Cardiac muscle cell (in vitro differentiated cells and primary cell): ENCODE measurements at regions not wholly inside any gene's neighbourhood (a gene's known extent, or its start where the extent isn't known, plus 50 kb on each side); places are given as distances from the start of the nearest gene placed in this dataset.

Experiments
- DNase-seq, 2 donors: peaks; one replicate each; pipeline versions ENCODE4 v3.0.0 to v3.0.0-alpha.2; 2010 to 2017; ENCODE audit warnings: low read depth in 1 of 2, low spot score in 1 of 2
- H3K27ac ChIP-seq: fragments of 200-600 bp; sonication (generic); 2 replicates; pipeline ENCODE4 v1.5.1; 2016
- H3K27me3 ChIP-seq: fragments of 200-600 bp; sonication (generic); 2 replicates; pipeline ENCODE4 v1.6.0; 2016; ENCODE audit warnings: control low read depth
- H3K36me3 ChIP-seq: fragments of 200-600 bp; sonication (generic); 2 replicates; pipeline ENCODE4 v1.5.1; 2016; ENCODE audit warnings: control low read depth
- H3K4me1 ChIP-seq: fragments of 200-600 bp; sonication (generic); 2 replicates; pipeline ENCODE4 v1.8.1; 2017; ENCODE audit warnings: low read depth, mild to moderate bottlenecking, mixed run types
- H3K4me3 ChIP-seq: fragments of 200-600 bp; sonication (generic); 2 replicates; pipeline ENCODE4 v1.5.1; 2016; ENCODE audit warnings: mild to moderate bottlenecking
- H3K9me3 ChIP-seq: fragments of 200-600 bp; sonication (generic); 2 replicates; pipeline ENCODE4 v1.5.1; 2017; ENCODE audit warnings: low read depth, mild to moderate bottlenecking, control low read depth
- CTCF ChIP-seq: IDR thresholded peaks from 2 replicates; pipeline ENCODE4 v1.5.1; 2012; ENCODE audit warnings: low read depth, mild to moderate bottlenecking, low read length

GRCh38 chr21:36232641-36233040 lies 76.0 kb downstream of the DOP1B start:
- no peaks in the 10 kb centered on the region for H3K27me3 ChIP-seq
- peaks cover 19% of the 10 kb centered on the region for H3K4me1 ChIP-seq
- no peak overlapping the region for H3K4me3 ChIP-seq
- DNase-seq, result no peak
- no peaks in the 10 kb centered on the region for H3K9me3 ChIP-seq
- peak overlapping the region; percentile 39 for H3K27ac ChIP-seq
- H3K36me3 ChIP-seq, result no peaks in the 10 kb centered on the region
- TF ChIP-seq CTCF, result no peak

DNA sequence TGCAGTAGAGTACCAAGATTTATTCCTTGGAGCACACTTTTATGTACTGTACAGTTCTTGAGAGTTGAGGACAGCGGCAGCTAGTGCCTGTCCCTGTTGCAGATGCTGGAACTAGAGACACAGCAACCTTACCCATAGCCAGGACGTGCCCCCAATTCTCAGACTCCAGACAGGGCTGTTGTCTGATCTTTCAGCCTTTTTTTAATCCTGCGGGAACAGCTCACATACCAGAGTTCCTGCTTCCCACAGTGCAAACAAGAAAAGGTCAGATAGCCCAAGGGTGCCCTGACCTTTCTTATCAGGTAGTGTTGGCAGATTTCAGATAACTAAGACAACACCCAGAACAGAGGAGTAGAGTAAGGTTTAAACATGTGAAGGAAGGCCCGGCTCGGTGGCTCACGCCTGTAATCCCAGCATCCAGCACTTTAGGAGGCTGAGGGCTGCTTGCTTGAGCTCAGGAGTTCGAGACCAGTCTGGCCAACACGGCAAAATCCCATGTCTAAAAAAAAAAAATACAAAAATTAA lies 78.5 kb downstream of the DOP1B start:
- no peaks in the 10 kb centered on the region for H3K36me3 ChIP-seq
- no peak for TF ChIP-seq CTCF
- H3K9me3 ChIP-seq, result no peaks in the 10 kb centered on the region
- no peaks in the 10 kb centered on the region for H3K27me3 ChIP-seq
- no peak overlapping the region for H3K4me3 ChIP-seq
- peak overlapping the region; percentile 92 for H3K27ac ChIP-seq
- DNase-seq, result peak; percentile 32 to 92
- H3K4me1 ChIP-seq, result peaks cover 19% of the 10 kb centered on the region

- no peak for DNase-seq
- H3K27ac ChIP-seq, result peak overlapping the region; percentile 92
- TF ChIP-seq CTCF, result no peak
- peaks cover 19% of the 10 kb centered on the region for H3K4me1 ChIP-seq
- no peak overlapping the region for H3K4me3 ChIP-seq
- H3K9me3 ChIP-seq, result no peaks in the 10 kb centered on the region
- H3K27me3 ChIP-seq, result no peaks in the 10 kb centered on the region
- no peaks in the 10 kb centered on the region for H3K36me3 ChIP-seq
Observed at GRCh38 chr21:36236052-36236730, 79.6 kb downstream of the DOP1B start.

GRCh38 chr21:36237441-36237840 lies 80.8 kb downstream of the DOP1B start:
- Histone ChIP-seq H3K4me1 (peaks cover 19% of the 10 kb centered on the region), H3K9me3 (no peaks in the 10 kb centered on the region), H3K27ac (no peak overlapping the region), H3K36me3 (no peaks in the 10 kb centered on the region), H3K27me3 (no peaks in the 10 kb centered on the region), H3K4me3 (no peak overlapping the region)
- TF ChIP-seq CTCF, result no peak
- no peak for DNase-seq

DNA sequence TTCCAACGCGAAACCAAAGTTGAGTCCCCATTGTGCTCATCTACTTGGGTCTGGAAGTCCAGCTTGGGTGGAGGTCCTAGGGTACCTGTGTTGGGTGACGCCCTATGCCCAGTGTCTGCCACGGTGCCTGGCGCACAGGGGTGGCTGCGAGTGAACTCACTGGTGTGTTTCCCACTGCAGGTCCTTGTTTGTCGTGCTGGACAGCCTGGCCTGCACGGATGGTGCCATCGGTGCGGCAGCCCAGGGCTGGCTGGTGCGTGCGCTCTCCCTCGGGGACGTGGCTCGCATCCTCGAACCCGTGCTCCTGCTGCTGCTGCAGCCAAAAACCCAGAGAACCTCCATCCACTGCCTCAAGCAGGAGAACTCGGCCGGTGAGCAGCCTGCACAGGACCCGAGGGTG lies 80.4 kb upstream of the MORC3 start:
- Histone ChIP-seq H3K4me3 (no peak overlapping the region), H3K27me3 (no peaks in the 10 kb centered on the region), H3K4me1 (peaks cover 6% of the 10 kb centered on the region), H3K9me3 (no peaks in the 10 kb centered on the region), H3K27ac (no peak overlapping the region), H3K36me3 (no peaks in the 10 kb centered on the region)
- TF ChIP-seq CTCF, result no peak
- no peak for DNase-seq
